ENCODE measurements at regions not wholly inside any gene's neighbourhood (a gene's known extent, or its start where the extent isn't known, plus 50 kb on each side); places are given as distances from the start of the nearest gene placed in this dataset.

GRCh38 chr2:34747643-34748042, 1148.5 kb upstream of the FAM98A start:
- TF ChIP-seq CTCF (IDR thresholded peaks at IDR 0.05 in 2 of 3, conservative IDR thresholded peaks at IDR 0.05 in 1 of 3; ENCODE audit: control insufficient read depth in 2 of 3, extremely low read depth in 1 of 3, insufficient read depth in 1 of 3, low read depth in 3 of 3, low read length in 3 of 3) (no peak), POLR2A (IDR thresholded peaks at IDR 0.05; ENCODE audit: low read depth, low read length) (no peak), SP1 (IDR thresholded peaks at IDR 0.05; ENCODE audit: low read depth, low read length) (no peak), SRF (IDR thresholded peaks at IDR 0.05; ENCODE audit: low read depth in 2 of 2, low read length in 2 of 2) (no peak), GATAD2B (conservative IDR thresholded peaks at IDR 0.05; ENCODE audit: low read depth) (no peak), STAT3 (IDR thresholded peaks at IDR 0.05; ENCODE audit: low read depth, low read length) (no peak), ETV6 (conservative IDR thresholded peaks at IDR 0.05 in 1 of 2, IDR thresholded peaks at IDR 0.05 in 1 of 2; ENCODE audit: borderline replicate concordance in 1 of 2, low read depth in 1 of 2) (no peak), RFX5 (IDR thresholded peaks at IDR 0.05; ENCODE audit: low read depth, low read length) (no peak), EP300 (IDR thresholded peaks at IDR 0.05; ENCODE audit: borderline replicate concordance in 1 of 2, control insufficient read depth in 1 of 2, low read depth in 2 of 2, low read length in 2 of 2) (no peak), POLR2AphosphoS5 (IDR thresholded peaks at IDR 0.05; ENCODE audit: low read length) (no peak), HDAC6 (IDR thresholded peaks at IDR 0.05; ENCODE audit: unreplicated experiment) (no peak)

Data from GM12878 (cell line).